Hepatocyte (in vitro differentiated cells): ENCODE measurements at regions not wholly inside any gene's neighbourhood (a gene's known extent, or its start where the extent isn't known, plus 50 kb on each side); places are given as distances from the start of the nearest gene placed in this dataset.

Experiments used
- DNase-seq: peaks from one replicate; pipeline ENCODE4 v3.0.0-alpha.2; 2016; ENCODE audit warnings: low spot score
- H2AFZ ChIP-seq: fragments of 200-600 bp; sonication (generic); 2 replicates; pipeline ENCODE4 v1.6.0; 2016; ENCODE audit warnings: antibody characterized with exemption, mild to moderate bottlenecking
- H3K27ac ChIP-seq: fragments of 200-600 bp; sonication (generic); 2 replicates; pipeline ENCODE4 v1.5.1; 2016; ENCODE audit warnings: mild to moderate bottlenecking
- H3K27me3 ChIP-seq: fragments of 200-600 bp; sonication (generic); 2 replicates; pipeline ENCODE4 v1.6.1; 2016
- H3K36me3 ChIP-seq: fragments of 200-600 bp; sonication (generic); replicated peaks from 2 replicates; pipeline ENCODE4 v1.5.1; 2016; ENCODE audit warnings: low read depth; ENCODE audit not compliant: insufficient read depth
- H3K4me1 ChIP-seq: fragments of 200-600 bp; sonication (generic); 2 replicates; pipeline ENCODE4 v1.5.1; 2016; ENCODE audit warnings: mild to moderate bottlenecking, moderate library complexity; ENCODE audit not compliant: insufficient read depth
- H3K4me2 ChIP-seq: fragments of 200-600 bp; sonication (generic); 2 replicates; pipeline ENCODE4 v1.6.0; 2016
- H3K4me3 ChIP-seq: fragments of 200-600 bp; sonication (generic); 2 replicates; pipeline ENCODE4 v1.5.1; 2016; ENCODE audit warnings: mild to moderate bottlenecking
- H3K79me2 ChIP-seq: fragments of 200-600 bp; sonication (generic); 2 replicates; pipeline ENCODE4 v1.6.0; 2017; ENCODE audit warnings: mild to moderate bottlenecking
- H3K9me2 ChIP-seq: fragments of 200-600 bp; sonication (generic); replicated peaks from 2 replicates; pipeline ENCODE4 v1.6.0; 2017; ENCODE audit warnings: mild to moderate bottlenecking; ENCODE audit not compliant: insufficient read depth
- H3K9me3 ChIP-seq: fragments of 200-600 bp; sonication (generic); 2 replicates; pipeline ENCODE4 v1.5.1; 2016; ENCODE audit warnings: low read depth, mild to moderate bottlenecking
- H4K20me1 ChIP-seq: fragments of 200-600 bp; sonication (generic); 2 replicates; pipeline ENCODE4 v1.6.0; 2016; ENCODE audit warnings: mild to moderate bottlenecking; ENCODE audit not compliant: insufficient read depth, poor library complexity, severe bottlenecking
- EZH2 ChIP-seq: fragments of 200-600 bp; sonication (generic); IDR thresholded peaks from 2 replicates; pipeline ENCODE4 v1.6.1; 2016; ENCODE audit warnings: antibody characterized with exemption, mild to moderate bottlenecking, borderline replicate concordance
- EZH2phosphoT487 ChIP-seq: fragments of 200-600 bp; sonication (generic); IDR thresholded peaks from one replicate; pipeline ENCODE4 v1.6.1; 2018; ENCODE audit warnings: antibody characterized with exemption, mild to moderate bottlenecking, low read depth, moderate library complexity; ENCODE audit not compliant: unreplicated experiment, severe bottlenecking
- WGBS: methylation state at CpG from one replicate; pipeline ENCODE4 v1.1.6; 2016; ENCODE audit warnings: low lambda C conversion rate; ENCODE audit errors: missing lambda C conversion rate; 5-methylcytosine and 5-hydroxymethylcytosine counted together
- TF ChIP-seq, protein P1 (sequence below): fragments of 200-600 bp; sonication (generic); IDR thresholded peaks from 2 replicates; pipeline ENCODE4 v1.5.1; 2016; ENCODE audit warnings: antibody characterized with exemption, mild to moderate bottlenecking; ENCODE audit not compliant: poor library complexity

- H3K4me3 ChIP-seq = no peak overlapping the region
These were observed 137.2 kb downstream of the MTX3 start for GRCh38 chr5:79853676-79854418.

GRCh38 chr5:79853028-79853427 lies 138.0 kb downstream of the MTX3 start:
- TF ChIP-seq EZH2 (no peak), EZH2phosphoT487 (no peak)
- TF ChIP-seq, protein P1, sequence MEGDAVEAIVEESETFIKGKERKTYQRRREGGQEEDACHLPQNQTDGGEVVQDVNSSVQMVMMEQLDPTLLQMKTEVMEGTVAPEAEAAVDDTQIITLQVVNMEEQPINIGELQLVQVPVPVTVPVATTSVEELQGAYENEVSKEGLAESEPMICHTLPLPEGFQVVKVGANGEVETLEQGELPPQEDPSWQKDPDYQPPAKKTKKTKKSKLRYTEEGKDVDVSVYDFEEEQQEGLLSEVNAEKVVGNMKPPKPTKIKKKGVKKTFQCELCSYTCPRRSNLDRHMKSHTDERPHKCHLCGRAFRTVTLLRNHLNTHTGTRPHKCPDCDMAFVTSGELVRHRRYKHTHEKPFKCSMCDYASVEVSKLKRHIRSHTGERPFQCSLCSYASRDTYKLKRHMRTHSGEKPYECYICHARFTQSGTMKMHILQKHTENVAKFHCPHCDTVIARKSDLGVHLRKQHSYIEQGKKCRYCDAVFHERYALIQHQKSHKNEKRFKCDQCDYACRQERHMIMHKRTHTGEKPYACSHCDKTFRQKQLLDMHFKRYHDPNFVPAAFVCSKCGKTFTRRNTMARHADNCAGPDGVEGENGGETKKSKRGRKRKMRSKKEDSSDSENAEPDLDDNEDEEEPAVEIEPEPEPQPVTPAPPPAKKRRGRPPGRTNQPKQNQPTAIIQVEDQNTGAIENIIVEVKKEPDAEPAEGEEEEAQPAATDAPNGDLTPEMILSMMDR = no peak
- Histone ChIP-seq H3K79me2 (no peaks in the 10 kb centered on the region), H3K4me3 (no peak overlapping the region), H2AFZ (no peak overlapping the region), H3K4me1 (no peaks in the 10 kb centered on the region), H4K20me1 (no peaks in the 10 kb centered on the region), H3K9me2 (no peaks in the 10 kb centered on the region), H3K36me3 (no peaks in the 10 kb centered on the region), H3K9me3 (no peaks in the 10 kb centered on the region), H3K27me3 (peaks cover 17% of the 10 kb centered on the region), H3K27ac (no peak overlapping the region), H3K4me2 (no peak overlapping the region)
- DNase-seq = no peak
- 95% methylated on average over 3 of the region's 3 CpGs for WGBS

More at GRCh38 chr5:79853676-79854418, 137.2 kb downstream of the MTX3 start:
- Histone ChIP-seq H2AFZ (no peak overlapping the region), H3K9me3 (no peaks in the 10 kb centered on the region), H3K4me1 (no peaks in the 10 kb centered on the region), H3K27ac (no peak overlapping the region), H3K79me2 (no peaks in the 10 kb centered on the region), H3K36me3 (no peaks in the 10 kb centered on the region), H4K20me1 (no peaks in the 10 kb centered on the region), H3K9me2 (no peaks in the 10 kb centered on the region), H3K27me3 (peaks cover 17% of the 10 kb centered on the region), H3K4me2 (no peak overlapping the region)
- no peak for DNase-seq
- 79% methylated on average over 8 of the region's 8 CpGs for WGBS
- TF ChIP-seq EZH2 (no peak), EZH2phosphoT487 (no peak)
- TF ChIP-seq, protein P1 = no peak

DNA sequence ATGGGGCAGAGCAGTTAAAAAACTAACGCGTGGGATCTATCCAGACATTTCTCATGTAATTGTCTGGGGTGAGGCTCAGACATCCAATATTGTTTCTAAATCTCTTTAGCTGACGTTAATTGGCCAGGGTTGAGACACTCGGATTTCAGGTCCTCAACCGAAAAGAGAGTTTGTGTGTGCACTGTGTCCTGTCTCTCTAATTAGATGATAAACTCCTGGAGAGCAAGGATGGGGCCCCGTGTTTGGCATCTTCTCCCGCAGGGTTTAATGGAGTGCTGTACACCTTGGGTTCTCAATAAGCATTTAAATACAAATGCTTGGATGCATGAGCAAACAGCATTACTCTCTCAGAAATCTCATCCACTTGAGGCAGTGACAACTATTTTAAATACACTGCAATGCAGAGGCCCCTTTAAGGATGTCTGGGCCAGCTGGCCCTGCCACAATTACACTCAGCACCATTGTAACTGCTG lies 139.6 kb downstream of the MTX3 start:
- Histone ChIP-seq H3K4me1 (no peaks in the 10 kb centered on the region), H4K20me1 (no peaks in the 10 kb centered on the region), H3K4me3 (no peak overlapping the region), H3K79me2 (no peaks in the 10 kb centered on the region), H3K27me3 (peaks cover 17% of the 10 kb centered on the region), H3K27ac (no peak overlapping the region), H2AFZ (no peak overlapping the region), H3K9me2 (no peaks in the 10 kb centered on the region), H3K36me3 (no peaks in the 10 kb centered on the region), H3K9me3 (no peaks in the 10 kb centered on the region), H3K4me2 (no peak overlapping the region)
- no peak for TF ChIP-seq EZH2
- TF ChIP-seq, protein P1 = no peak
- TF ChIP-seq EZH2phosphoT487 = no peak
- 78% methylated on average over 7 of the region's 7 CpGs for WGBS
- DNase-seq = no peak
